A549 (cell line): ENCODE measurements at regions not wholly inside any gene's neighbourhood (a gene's known extent, or its start where the extent isn't known, plus 50 kb on each side); places are given as distances from the start of the nearest gene placed in this dataset.
A peak's percentile ranks its signal among the peaks of the same experiment; 100 is the strongest.

Source experiments
- ATAC-seq, 2 experiments: fragments of 200-7000 bp in 1 of 2; fragments of >200 bp in 1 of 2; cut with Nextera tagmentation in 1 of 2; cut with Tn5 transposase in 1 of 2; 3 replicates each; pipeline versions ENCODE4 v1.8.0 to v1.9.1; 2018 to 2020; ENCODE audit warnings: mild to moderate bottlenecking in 1 of 2, moderate library complexity in 1 of 2
- CTCF ChIA-PET: fragments of 300-600 bp; sonication (Branson Sonifier 250); formaldehyde crosslinking; extraction: SDS; loops from one replicate; lab custom pipeline; 2021; ENCODE audit warnings: antibody characterized with exemption, inconsistent platforms; lab: Yijun Ruan, JAX
- POLR2A ChIA-PET: fragments of 350-600 bp; formaldehyde crosslinking; extraction: SDS; loops from one replicate; lab custom pipeline; 2021; ENCODE audit warnings: antibody characterized with exemption, inconsistent platforms; lab: Yijun Ruan, JAX
- DNase-seq, 2 experiments: peaks; one replicate each; pipeline versions ENCODE4 v3.0.0 to v3.0.0-alpha.2; 2011 to 2016; ENCODE audit warnings: low read depth in 1 of 2, low spot score in 1 of 2
- FAIRE-seq: peaks from 2 replicates; lab custom pipeline; 2011; peaks lifted over from hg19 to GRCh38; lab: Jason Lieb, UNC
- H3K27ac ChIP-seq, 2 experiments: fragments of >200 bp; sonication (Bioruptor Twin); formaldehyde crosslinking; 3 replicates each; pipeline ENCODE4 v1.5.1; 2016 to 2017
- H3K4me1 ChIP-seq: fragments of >200 bp; sonication (Bioruptor Twin); formaldehyde crosslinking; 3 replicates; pipeline ENCODE4 v1.6.1; 2016
- H3K4me2 ChIP-seq: fragments of >200 bp; sonication (Bioruptor Twin); formaldehyde crosslinking; 3 replicates; pipeline ENCODE4 v1.6.1; 2016
- H3K4me3 ChIP-seq: fragments of >200 bp; sonication (Bioruptor Twin); formaldehyde crosslinking; 3 replicates; pipeline ENCODE4 v1.5.1; 2016
- H3K9me3 ChIP-seq: fragments of >200 bp; sonication (Bioruptor Twin); formaldehyde crosslinking; 3 replicates; pipeline ENCODE4 v1.6.1; 2016
- ESRRA ChIP-seq: fragments of 150-350 bp; IDR thresholded peaks from 2 replicates; pipeline ENCODE4 v1.6.1; 2014; ENCODE audit warnings: mild to moderate bottlenecking, low read length, borderline replicate concordance
- FOSB ChIP-seq: fragments of 250-450 bp; sonication (Bioruptor Pico); IDR thresholded peaks from 2 replicates; pipeline ENCODE4 v1.5.0; 2020; ENCODE audit warnings: mild to moderate bottlenecking, moderate library complexity
- FOXS1 ChIP-seq: fragments of 250-450 bp; sonication (Bioruptor Pico); IDR thresholded peaks from 2 replicates; pipeline ENCODE4 v1.5.0; 2020; ENCODE audit warnings: mild to moderate bottlenecking, moderate library complexity
- GATA3 ChIP-seq: IDR thresholded peaks from 2 replicates; pipeline ENCODE4 v1.6.1; 2012; ENCODE audit warnings: borderline replicate concordance
- HDAC2 ChIP-seq: fragments of 200-600 bp; sonication (generic); IDR thresholded peaks from 2 replicates; pipeline ENCODE4 v1.6.1; 2016
- HOXB13 ChIP-seq: fragments of 250-450 bp; sonication (Bioruptor Pico); IDR thresholded peaks from 2 replicates; pipeline ENCODE4 v1.5.0; 2020; ENCODE audit warnings: low read depth, mild to moderate bottlenecking, moderate library complexity
- HOXB5 ChIP-seq: fragments of 250-450 bp; sonication (Bioruptor Pico); IDR thresholded peaks from 2 replicates; pipeline ENCODE4 v1.5.0; 2020; ENCODE audit warnings: mild to moderate bottlenecking, moderate library complexity
- JUNB ChIP-seq: fragments of >200 bp; sonication (Bioruptor Twin); formaldehyde crosslinking; IDR thresholded peaks from 2 replicates; pipeline ENCODE4 v1.6.1; 2016
- KDM1A ChIP-seq: fragments of 200-600 bp; sonication (generic); IDR thresholded peaks from 2 replicates; pipeline ENCODE4 v1.6.1; 2016; ENCODE audit warnings: low read depth, mild to moderate bottlenecking
- POLR2A ChIP-seq: IDR thresholded peaks from 2 replicates; pipeline ENCODE4 v1.6.1; 2012; ENCODE audit warnings: mild to moderate bottlenecking, low read length
- RAD21 ChIP-seq, 2 experiments: fragments of >200 bp in 1 of 2; sonication (Bioruptor Twin) in 1 of 2; formaldehyde crosslinking in 1 of 2; IDR thresholded peaks in 1 of 2; conservative IDR thresholded peaks in 1 of 2; 2 replicates in 1 of 2; 3 replicates in 1 of 2; pipeline ENCODE4 v1.6.1; 2012 to 2018; ENCODE audit warnings: inconsistent platforms in 1 of 2
- SMC3 ChIP-seq: fragments of >200 bp; sonication (Bioruptor Twin); formaldehyde crosslinking; IDR thresholded peaks from 3 replicates; pipeline ENCODE4 v1.6.1; 2018; ENCODE audit warnings: inconsistent platforms
- TFCP2L1 ChIP-seq: fragments of 250-450 bp; sonication (Bioruptor Pico); IDR thresholded peaks from 2 replicates; pipeline ENCODE4 v1.5.0; 2021; ENCODE audit warnings: mild to moderate bottlenecking
- TP53 ChIP-seq: fragments of 250-450 bp; sonication (Bioruptor Pico); IDR thresholded peaks from 2 replicates; pipeline ENCODE4 v1.5.0; 2021; ENCODE audit warnings: mild to moderate bottlenecking, moderate library complexity
- ZSCAN20 ChIP-seq: fragments of 250-450 bp; sonication (Bioruptor Pico); IDR thresholded peaks from 2 replicates; pipeline ENCODE4 v1.8.0; 2022; ENCODE audit warnings: mild to moderate bottlenecking, moderate library complexity
- WGBS: methylation state at CpG from one replicate; pipeline ENCODE4 v1.1.6; 2017; ENCODE audit errors: missing lambda C conversion rate; 5-methylcytosine and 5-hydroxymethylcytosine counted together
- TF ChIP-seq, protein P1 (sequence below): fragments of 450-650 bp; IDR thresholded peaks from 2 replicates; pipeline ENCODE4 v1.6.1; 2014; ENCODE audit warnings: antibody characterized with exemption
- TF ChIP-seq, protein P2 (sequence below): fragments of >200 bp; sonication (Bioruptor Twin); formaldehyde crosslinking; IDR thresholded peaks from 3 replicates; pipeline ENCODE4 v1.5.1; 2016
- TF ChIP-seq, protein P3 (sequence below): fragments of >200 bp; sonication (Bioruptor Twin); formaldehyde crosslinking; IDR thresholded peaks from 3 replicates; pipeline ENCODE4 v1.6.1; 2016
- TF ChIP-seq, protein P4 (sequence below): fragments of 250-450 bp; sonication (Bioruptor Pico); IDR thresholded peaks from 2 replicates; pipeline ENCODE4 v1.5.0; 2020; ENCODE audit warnings: low read depth, mild to moderate bottlenecking, moderate library complexity
- TF ChIP-seq, protein P5 (sequence below): fragments of 250-450 bp; sonication (Bioruptor Pico); IDR thresholded peaks from 2 replicates; pipeline ENCODE4 v1.5.0; 2021; ENCODE audit warnings: mild to moderate bottlenecking, moderate library complexity, borderline replicate concordance
- TF ChIP-seq, protein P6 (sequence below): fragments of 150-350 bp; IDR thresholded peaks from 2 replicates; pipeline ENCODE4 v1.6.1; 2014; ENCODE audit warnings: low read depth, mild to moderate bottlenecking, low read length
- TF ChIP-seq, protein P7 (sequence below): fragments of 200-600 bp; sonication (generic); IDR thresholded peaks from 2 replicates; pipeline ENCODE4 v1.6.1; 2016; ENCODE audit warnings: antibody characterized with exemption, mild to moderate bottlenecking, moderate library complexity
- TF ChIP-seq, protein P8 (sequence below): fragments of >200 bp; sonication (Bioruptor Twin); formaldehyde crosslinking; IDR thresholded peaks from 2 replicates; pipeline ENCODE4 v1.6.1; 2016

DNA sequence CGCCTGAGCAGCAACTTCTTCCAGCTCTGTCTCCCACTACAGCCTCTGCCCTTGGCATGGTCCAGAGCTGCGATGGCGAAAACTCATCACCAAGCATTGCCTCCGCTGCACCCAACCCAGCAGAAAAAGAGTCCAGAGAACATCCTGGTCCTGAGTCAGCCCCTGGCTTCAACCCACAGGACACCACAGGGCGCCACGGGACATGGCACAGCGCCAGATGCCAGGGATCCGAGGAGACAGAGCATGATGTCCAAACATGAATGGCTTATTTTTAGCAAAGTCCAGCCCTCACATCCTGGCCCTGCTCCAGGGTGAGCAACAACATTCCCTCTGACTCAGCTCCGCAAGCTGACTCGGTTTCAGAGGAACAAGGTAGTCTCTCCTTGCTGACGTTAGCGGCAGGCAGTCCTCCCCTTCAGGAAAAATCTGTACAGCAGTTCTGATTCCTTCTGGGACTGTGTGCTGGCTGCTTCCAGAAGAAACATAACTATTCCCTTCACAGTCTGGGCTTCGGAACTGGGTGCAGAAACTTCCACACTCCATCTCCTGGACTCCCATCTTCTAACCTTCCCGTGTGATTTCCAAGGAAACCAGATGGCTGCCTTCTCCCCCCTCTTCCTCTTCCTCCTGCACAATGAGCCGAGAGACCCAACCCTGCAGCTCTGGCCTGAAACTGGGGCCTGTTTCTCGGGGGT lies 131.3 kb downstream of the TOMM20 start (continued):
- TF ChIP-seq, protein P1, sequence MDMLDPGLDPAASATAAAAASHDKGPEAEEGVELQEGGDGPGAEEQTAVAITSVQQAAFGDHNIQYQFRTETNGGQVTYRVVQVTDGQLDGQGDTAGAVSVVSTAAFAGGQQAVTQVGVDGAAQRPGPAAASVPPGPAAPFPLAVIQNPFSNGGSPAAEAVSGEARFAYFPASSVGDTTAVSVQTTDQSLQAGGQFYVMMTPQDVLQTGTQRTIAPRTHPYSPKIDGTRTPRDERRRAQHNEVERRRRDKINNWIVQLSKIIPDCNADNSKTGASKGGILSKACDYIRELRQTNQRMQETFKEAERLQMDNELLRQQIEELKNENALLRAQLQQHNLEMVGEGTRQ = no peak
- TF ChIP-seq JUNB (peak; percentile 96), HDAC2 (no peak), RAD21 (conservative IDR thresholded peaks at IDR 0.05 in 1 of 2, IDR thresholded peaks at IDR 0.05 in 1 of 2) (peak; percentile 16 to 72; a peak in 4 of 5 replicates), KDM1A (no peak), TP53 (CRISPR knock-in tag) (0 out of 2 replicates have a peak, but pooled peaks have one; percentile 66), HOXB5 (peak; percentile 19; the same call in 1 of the 2 replicates), ESRRA (no peak), FOSB (CRISPR knock-in tag) (no peak), ZSCAN20 (CRISPR knock-in tag) (peak; percentile 65; the same call in 1 of the 2 replicates), TFCP2L1 (CRISPR knock-in tag) (no peak), GATA3 (peak; percentile 97)
- TF ChIP-seq, protein P2, sequence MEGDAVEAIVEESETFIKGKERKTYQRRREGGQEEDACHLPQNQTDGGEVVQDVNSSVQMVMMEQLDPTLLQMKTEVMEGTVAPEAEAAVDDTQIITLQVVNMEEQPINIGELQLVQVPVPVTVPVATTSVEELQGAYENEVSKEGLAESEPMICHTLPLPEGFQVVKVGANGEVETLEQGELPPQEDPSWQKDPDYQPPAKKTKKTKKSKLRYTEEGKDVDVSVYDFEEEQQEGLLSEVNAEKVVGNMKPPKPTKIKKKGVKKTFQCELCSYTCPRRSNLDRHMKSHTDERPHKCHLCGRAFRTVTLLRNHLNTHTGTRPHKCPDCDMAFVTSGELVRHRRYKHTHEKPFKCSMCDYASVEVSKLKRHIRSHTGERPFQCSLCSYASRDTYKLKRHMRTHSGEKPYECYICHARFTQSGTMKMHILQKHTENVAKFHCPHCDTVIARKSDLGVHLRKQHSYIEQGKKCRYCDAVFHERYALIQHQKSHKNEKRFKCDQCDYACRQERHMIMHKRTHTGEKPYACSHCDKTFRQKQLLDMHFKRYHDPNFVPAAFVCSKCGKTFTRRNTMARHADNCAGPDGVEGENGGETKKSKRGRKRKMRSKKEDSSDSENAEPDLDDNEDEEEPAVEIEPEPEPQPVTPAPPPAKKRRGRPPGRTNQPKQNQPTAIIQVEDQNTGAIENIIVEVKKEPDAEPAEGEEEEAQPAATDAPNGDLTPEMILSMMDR = no peak
- TF ChIP-seq, protein P3, sequence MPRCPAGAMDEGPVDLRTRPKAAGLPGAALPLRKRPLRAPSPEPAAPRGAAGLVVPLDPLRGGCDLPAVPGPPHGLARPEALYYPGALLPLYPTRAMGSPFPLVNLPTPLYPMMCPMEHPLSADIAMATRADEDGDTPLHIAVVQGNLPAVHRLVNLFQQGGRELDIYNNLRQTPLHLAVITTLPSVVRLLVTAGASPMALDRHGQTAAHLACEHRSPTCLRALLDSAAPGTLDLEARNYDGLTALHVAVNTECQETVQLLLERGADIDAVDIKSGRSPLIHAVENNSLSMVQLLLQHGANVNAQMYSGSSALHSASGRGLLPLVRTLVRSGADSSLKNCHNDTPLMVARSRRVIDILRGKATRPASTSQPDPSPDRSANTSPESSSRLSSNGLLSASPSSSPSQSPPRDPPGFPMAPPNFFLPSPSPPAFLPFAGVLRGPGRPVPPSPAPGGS = peak; percentile 84; the same call in 2 of the 3 replicates
- TF ChIP-seq, protein P4, sequence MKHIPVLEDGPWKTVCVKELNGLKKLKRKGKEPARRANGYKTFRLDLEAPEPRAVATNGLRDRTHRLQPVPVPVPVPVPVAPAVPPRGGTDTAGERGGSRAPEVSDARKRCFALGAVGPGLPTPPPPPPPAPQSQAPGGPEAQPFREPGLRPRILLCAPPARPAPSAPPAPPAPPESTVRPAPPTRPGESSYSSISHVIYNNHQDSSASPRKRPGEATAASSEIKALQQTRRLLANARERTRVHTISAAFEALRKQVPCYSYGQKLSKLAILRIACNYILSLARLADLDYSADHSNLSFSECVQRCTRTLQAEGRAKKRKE = peak; percentile 49; the same call in 1 of the 2 replicates
- TF ChIP-seq, protein P5, sequence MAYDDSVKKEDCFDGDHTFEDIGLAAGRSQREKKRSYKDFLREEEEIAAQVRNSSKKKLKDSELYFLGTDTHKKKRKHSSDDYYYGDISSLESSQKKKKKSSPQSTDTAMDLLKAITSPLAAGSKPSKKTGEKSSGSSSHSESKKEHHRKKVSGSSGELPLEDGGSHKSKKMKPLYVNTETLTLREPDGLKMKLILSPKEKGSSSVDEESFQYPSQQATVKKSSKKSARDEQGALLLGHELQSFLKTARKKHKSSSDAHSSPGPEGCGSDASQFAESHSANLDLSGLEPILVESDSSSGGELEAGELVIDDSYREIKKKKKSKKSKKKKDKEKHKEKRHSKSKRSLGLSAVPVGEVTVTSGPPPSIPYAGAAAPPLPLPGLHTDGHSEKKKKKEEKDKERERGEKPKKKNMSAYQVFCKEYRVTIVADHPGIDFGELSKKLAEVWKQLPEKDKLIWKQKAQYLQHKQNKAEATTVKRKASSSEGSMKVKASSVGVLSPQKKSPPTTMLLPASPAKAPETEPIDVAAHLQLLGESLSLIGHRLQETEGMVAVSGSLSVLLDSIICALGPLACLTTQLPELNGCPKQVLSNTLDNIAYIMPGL = no peak
- TF ChIP-seq, protein P6, sequence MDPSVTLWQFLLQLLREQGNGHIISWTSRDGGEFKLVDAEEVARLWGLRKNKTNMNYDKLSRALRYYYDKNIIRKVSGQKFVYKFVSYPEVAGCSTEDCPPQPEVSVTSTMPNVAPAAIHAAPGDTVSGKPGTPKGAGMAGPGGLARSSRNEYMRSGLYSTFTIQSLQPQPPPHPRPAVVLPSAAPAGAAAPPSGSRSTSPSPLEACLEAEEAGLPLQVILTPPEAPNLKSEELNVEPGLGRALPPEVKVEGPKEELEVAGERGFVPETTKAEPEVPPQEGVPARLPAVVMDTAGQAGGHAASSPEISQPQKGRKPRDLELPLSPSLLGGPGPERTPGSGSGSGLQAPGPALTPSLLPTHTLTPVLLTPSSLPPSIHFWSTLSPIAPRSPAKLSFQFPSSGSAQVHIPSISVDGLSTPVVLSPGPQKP = no peak

DNA sequence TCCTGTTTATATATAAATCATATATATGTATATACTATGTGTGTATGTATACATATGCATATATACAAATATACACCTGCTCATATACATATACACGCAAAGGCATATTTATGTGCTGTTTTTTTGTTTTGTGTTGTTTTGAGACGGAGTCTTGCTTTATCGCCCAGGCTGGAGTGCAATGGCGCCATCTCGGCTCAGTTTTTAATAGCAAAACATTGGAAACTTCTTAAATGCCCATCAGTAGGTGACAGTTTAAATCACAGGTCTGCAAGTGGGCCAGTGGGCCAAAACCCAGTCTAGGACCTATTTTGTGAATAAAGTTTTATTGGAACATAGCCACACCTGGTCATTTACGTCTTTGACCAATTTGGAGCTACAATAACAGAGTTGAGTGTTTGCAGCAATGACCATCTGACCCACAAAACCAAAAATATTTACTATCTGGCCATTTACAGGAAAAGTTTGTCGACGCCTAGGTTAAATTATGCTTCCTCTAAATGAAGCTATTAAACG lies 132.3 kb downstream of the TOMM20 start:
- ChIA-PET CTCF (interaction anchor here (0.7 to 1.9 kb wide), 9 partner anchors 16 to 497 kb away, joined by 3 to 7 read pairs (median 3); no protein-coding TSS in a partner anchor), POLR2A (interaction anchor here (1.0 to 1.8 kb wide), 4 partner anchors 34 to 385 kb away, joined by 7 to 22 read pairs (median 7); partner anchors contain the start of gene IRF2BP2)
- ATAC-seq (no peak), FAIRE-seq (no peak), DNase-seq (no peak)
- Histone ChIP-seq H3K9me3 (no peaks in the 10 kb centered on the region), H3K4me2 (peak overlapping the region; percentile 85; the same call in 2 of the 3 replicates), H3K4me1 (peaks cover 31% of the 10 kb centered on the region), H3K4me3 (no peak overlapping the region), H3K27ac (peak overlapping the region; percentile 87 to 88)
- 86% methylated on average over 9 of the region's 9 CpGs for WGBS
- TF ChIP-seq, protein P7, sequence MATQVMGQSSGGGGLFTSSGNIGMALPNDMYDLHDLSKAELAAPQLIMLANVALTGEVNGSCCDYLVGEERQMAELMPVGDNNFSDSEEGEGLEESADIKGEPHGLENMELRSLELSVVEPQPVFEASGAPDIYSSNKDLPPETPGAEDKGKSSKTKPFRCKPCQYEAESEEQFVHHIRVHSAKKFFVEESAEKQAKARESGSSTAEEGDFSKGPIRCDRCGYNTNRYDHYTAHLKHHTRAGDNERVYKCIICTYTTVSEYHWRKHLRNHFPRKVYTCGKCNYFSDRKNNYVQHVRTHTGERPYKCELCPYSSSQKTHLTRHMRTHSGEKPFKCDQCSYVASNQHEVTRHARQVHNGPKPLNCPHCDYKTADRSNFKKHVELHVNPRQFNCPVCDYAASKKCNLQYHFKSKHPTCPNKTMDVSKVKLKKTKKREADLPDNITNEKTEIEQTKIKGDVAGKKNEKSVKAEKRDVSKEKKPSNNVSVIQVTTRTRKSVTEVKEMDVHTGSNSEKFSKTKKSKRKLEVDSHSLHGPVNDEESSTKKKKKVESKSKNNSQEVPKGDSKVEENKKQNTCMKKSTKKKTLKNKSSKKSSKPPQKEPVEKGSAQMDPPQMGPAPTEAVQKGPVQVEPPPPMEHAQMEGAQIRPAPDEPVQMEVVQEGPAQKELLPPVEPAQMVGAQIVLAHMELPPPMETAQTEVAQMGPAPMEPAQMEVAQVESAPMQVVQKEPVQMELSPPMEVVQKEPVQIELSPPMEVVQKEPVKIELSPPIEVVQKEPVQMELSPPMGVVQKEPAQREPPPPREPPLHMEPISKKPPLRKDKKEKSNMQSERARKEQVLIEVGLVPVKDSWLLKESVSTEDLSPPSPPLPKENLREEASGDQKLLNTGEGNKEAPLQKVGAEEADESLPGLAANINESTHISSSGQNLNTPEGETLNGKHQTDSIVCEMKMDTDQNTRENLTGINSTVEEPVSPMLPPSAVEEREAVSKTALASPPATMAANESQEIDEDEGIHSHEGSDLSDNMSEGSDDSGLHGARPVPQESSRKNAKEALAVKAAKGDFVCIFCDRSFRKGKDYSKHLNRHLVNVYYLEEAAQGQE = no peak
- TF ChIP-seq FOXS1 (CRISPR knock-in tag) = no peak
- no peak for TF ChIP-seq POLR2A
- TF ChIP-seq RAD21 (conservative IDR thresholded peaks at IDR 0.05 in 1 of 2, IDR thresholded peaks at IDR 0.05 in 1 of 2) = peak in 1 of 2 experiments; percentile 36; a peak in 2 of 5 replicates
- 0 out of 3 replicates have a peak, but pooled peaks have one; percentile 11 for TF ChIP-seq SMC3
- 0 out of 2 replicates have a peak, but pooled peaks have one; percentile 28 for TF ChIP-seq HOXB13 (CRISPR knock-in tag)
- TF ChIP-seq, protein P8, sequence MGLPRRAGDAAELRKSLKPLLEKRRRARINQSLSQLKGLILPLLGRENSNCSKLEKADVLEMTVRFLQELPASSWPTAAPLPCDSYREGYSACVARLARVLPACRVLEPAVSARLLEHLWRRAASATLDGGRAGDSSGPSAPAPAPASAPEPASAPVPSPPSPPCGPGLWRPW = no peak
